ENCODE measurements at regions not wholly inside any gene's neighbourhood (a gene's known extent, or its start where the extent isn't known, plus 50 kb on each side); places are given as distances from the start of the nearest gene placed in this dataset.

DNA sequence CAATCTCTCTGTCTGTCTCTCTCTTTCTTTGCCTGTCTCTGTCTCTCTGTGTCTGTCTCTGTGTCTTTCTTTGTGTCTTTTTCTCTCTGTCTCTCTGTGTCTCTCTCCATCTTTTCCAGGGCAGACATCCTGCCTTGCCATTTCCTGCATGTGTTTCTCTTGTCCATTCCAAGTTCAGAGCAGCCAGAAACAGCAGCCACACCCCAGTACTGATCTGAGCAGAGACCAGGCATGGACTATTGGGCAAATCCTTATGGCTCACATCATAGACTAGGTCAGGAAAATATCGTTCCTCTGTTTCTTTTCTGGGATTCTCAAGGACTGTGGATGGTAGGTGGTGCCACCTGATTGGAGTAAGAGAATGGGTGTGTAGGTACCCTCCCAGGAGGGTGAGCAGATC is 95.8 kb downstream of the RAMP3 start:
- Histone ChIP-seq H4K91ac (ENCODE audit: insufficient read depth, low read depth, low read length) (no peak overlapping the region), H3K79me1 (ENCODE audit: low read depth in 1 of 2, low read length in 2 of 2) (no peaks in the 10 kb centered on the region), H3K4ac (ENCODE audit: low read depth, low read length) (no peak overlapping the region), H2BK120ac (ENCODE audit: low read depth, low read length) (no peak overlapping the region), H2AK9ac (replicated peaks; ENCODE audit: low read depth, low read length, poor library complexity) (no peak overlapping the region), H3K36me3 (ENCODE audit: control insufficient read depth, insufficient read depth, low read length) (no peaks in the 10 kb centered on the region), H2BK5ac (ENCODE audit: low read depth, low read length, poor library complexity, severe bottlenecking) (no peak overlapping the region), H3K9me3 (ENCODE audit: control insufficient read depth, insufficient read depth, low read length) (no peaks in the 10 kb centered on the region), H2BK15ac (ENCODE audit: low read depth, low read length) (no peak overlapping the region), H3K18ac (ENCODE audit: low read depth, low read length) (no peak overlapping the region), H3K27ac (ENCODE audit: insufficient read depth, low read length) (no peak overlapping the region), H4K20me1 (ENCODE audit: insufficient read depth, low read length) (no peaks in the 10 kb centered on the region), H2BK20ac (ENCODE audit: low read depth, low read length) (no peak overlapping the region), H3K9ac (ENCODE audit: low read depth, low read length) (no peak overlapping the region), H4K5ac (ENCODE audit: low read depth, low read length) (no peak overlapping the region), H3K9me1 (ENCODE audit: insufficient read depth, low read length) (no peaks in the 10 kb centered on the region), H3K27me3 (ENCODE audit: control insufficient read depth, insufficient read depth, low read length) (peaks cover 2% of the 10 kb centered on the region), H3K14ac (replicated peaks; ENCODE audit: low read depth, low read length) (no peak overlapping the region), H3K4me1 (ENCODE audit: control insufficient read depth, insufficient read depth, low read length) (no peaks in the 10 kb centered on the region), H2AFZ (replicated peaks; ENCODE audit: low read length, poor library complexity) (no peak overlapping the region), H3K4me2 (ENCODE audit: low read depth, low read length) (no peak overlapping the region), H4K8ac (ENCODE audit: low read depth in 2 of 2, low read length in 2 of 2) (no peak overlapping the region), H3K4me3 (ENCODE audit: insufficient read depth, low read depth, low read length) (no peak overlapping the region), H2AK5ac (ENCODE audit: low read depth, low read length) (no peak overlapping the region), H3K23ac (ENCODE audit: low read depth, low read length) (no peak overlapping the region), H3K56ac (ENCODE audit: extremely low read depth, insufficient read depth, low read length) (no peak overlapping the region)
- ATAC-seq (ENCODE audit: low read depth) (no peak), DNase-seq (no peak)
- BruUV-seq (replicated peaks), result no TSS peak
- ChIA-PET CTCF (no interaction called here), POLR2A (ENCODE audit: unreplicated experiment) (no interaction called here)
- intact Hi-C loops (cut with micrococcal nuclease), result no loop called here
- WGBS, 2 experiments (ENCODE audit: extremely low coverage in 2 of 2, insufficient read length in 1 of 2), result no CpG with 5 or more reads among the region's 1 CpG
- in situ Hi-C loops (cut with MboI; ENCODE audit: low sequenced_read_pairs), result loop anchor here (5.0 kb wide), 1 partner anchor 101 kb away; no protein-coding TSS in a partner anchor
- dilution Hi-C loops (cut with HindIII; ENCODE audit: low sequenced_read_pairs, unreplicated experiment), result no loop called here
- TF ChIP-seq NFE2L2 (IDR thresholded peaks at IDR 0.05; ENCODE audit: low read depth, low read length) (no peak), POLR2A (IDR thresholded peaks at IDR 0.05; ENCODE audit: low read depth, low read length) (no peak), MAFK (IDR thresholded peaks at IDR 0.05; ENCODE audit: low read depth, low read length) (no peak), ELK1 (IDR thresholded peaks at IDR 0.05; ENCODE audit: borderline replicate concordance, low read depth, low read length) (no peak), RAD21 (IDR thresholded peaks at IDR 0.05; ENCODE audit: low read length) (no peak), RFX5 (IDR thresholded peaks at IDR 0.05; ENCODE audit: low read depth, low read length) (no peak), CHD1 (IDR thresholded peaks at IDR 0.05; ENCODE audit: low read depth, low read length) (no peak), RCOR1 (IDR thresholded peaks at IDR 0.05; ENCODE audit: insufficient replicate concordance, low read length) (no peak), FOS (IDR thresholded peaks at IDR 0.05; ENCODE audit: low read depth, low read length) (no peak), BHLHE40 (IDR thresholded peaks at IDR 0.05; ENCODE audit: low read depth, low read length) (no peak), USF2 (IDR thresholded peaks at IDR 0.05; ENCODE audit: low read depth, low read length) (no peak), CEBPB (IDR thresholded peaks at IDR 0.05; ENCODE audit: low read depth, low read length) (no peak), MAZ (IDR thresholded peaks at IDR 0.05; ENCODE audit: borderline replicate concordance, low read depth, low read length) (no peak), MXI1 (IDR thresholded peaks at IDR 0.05; ENCODE audit: borderline replicate concordance, low read depth, low read length) (no peak), SMC3 (IDR thresholded peaks at IDR 0.05; ENCODE audit: low read depth, low read length) (no peak)
- TF ChIP-seq, protein P1, sequence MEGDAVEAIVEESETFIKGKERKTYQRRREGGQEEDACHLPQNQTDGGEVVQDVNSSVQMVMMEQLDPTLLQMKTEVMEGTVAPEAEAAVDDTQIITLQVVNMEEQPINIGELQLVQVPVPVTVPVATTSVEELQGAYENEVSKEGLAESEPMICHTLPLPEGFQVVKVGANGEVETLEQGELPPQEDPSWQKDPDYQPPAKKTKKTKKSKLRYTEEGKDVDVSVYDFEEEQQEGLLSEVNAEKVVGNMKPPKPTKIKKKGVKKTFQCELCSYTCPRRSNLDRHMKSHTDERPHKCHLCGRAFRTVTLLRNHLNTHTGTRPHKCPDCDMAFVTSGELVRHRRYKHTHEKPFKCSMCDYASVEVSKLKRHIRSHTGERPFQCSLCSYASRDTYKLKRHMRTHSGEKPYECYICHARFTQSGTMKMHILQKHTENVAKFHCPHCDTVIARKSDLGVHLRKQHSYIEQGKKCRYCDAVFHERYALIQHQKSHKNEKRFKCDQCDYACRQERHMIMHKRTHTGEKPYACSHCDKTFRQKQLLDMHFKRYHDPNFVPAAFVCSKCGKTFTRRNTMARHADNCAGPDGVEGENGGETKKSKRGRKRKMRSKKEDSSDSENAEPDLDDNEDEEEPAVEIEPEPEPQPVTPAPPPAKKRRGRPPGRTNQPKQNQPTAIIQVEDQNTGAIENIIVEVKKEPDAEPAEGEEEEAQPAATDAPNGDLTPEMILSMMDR (conservative IDR thresholded peaks at IDR 0.05; ENCODE audit: low read depth, low read length), result no peak
